OCI-LY7 (cell line): ENCODE measurements at regions not wholly inside any gene's neighbourhood (a gene's known extent, or its start where the extent isn't known, plus 50 kb on each side); places are given as distances from the start of the nearest gene placed in this dataset.
"Not testable (repeated sequence)": the region's sequence is repeated elsewhere in the genome, so short reads cannot be mapped to it uniquely, and the experiment has no call there.

Experiments used
- BruUV-seq: library from RNA; stranded (reverse); fragments of 400-500 nt; replicated peaks from 2 replicates; lab custom pipeline; 2021; lab: Mats Ljungman, UMichigan
- CTCF ChIA-PET: fragments of 300-600 bp; sonication (Branson Sonifier 250); formaldehyde crosslinking; loops from one replicate; lab custom pipeline; 2022; ENCODE audit warnings: antibody characterized with exemption; ENCODE audit not compliant: unreplicated experiment; lab: Charles Lee
- POLR2A ChIA-PET: fragments of 300-600 bp; sonication (Branson Sonifier 250); formaldehyde crosslinking; loops from one replicate; lab custom pipeline; 2022; ENCODE audit warnings: antibody characterized with exemption; lab: Charles Lee
- DNase-seq: peaks from one replicate; pipeline ENCODE4 v3.0.0-alpha.2; 2015; ENCODE audit warnings: low spot score
- H2AFZ ChIP-seq: fragments of 200-600 bp; sonication (generic), shearing (Covaris generic); 2 replicates; pipeline ENCODE4 v1.6.1; 2014; ENCODE audit warnings: mild to moderate bottlenecking, antibody characterized with exemption, low read length, moderate library complexity
- H3K27ac ChIP-seq: fragments of 200-600 bp; sonication (generic); 2 replicates; pipeline ENCODE4 v1.5.1; 2014; ENCODE audit warnings: mixed run types, low read depth, mild to moderate bottlenecking, moderate library complexity, low read length, inconsistent platforms; ENCODE audit not compliant: poor library complexity, severe bottlenecking
- H3K36me3 ChIP-seq: fragments of 200-600 bp; sonication (generic); 2 replicates; pipeline ENCODE4 v1.6.1; 2014; ENCODE audit warnings: mild to moderate bottlenecking, antibody characterized with exemption, low read length, moderate library complexity, mixed read lengths; ENCODE audit not compliant: insufficient read depth
- H3K4me1 ChIP-seq: fragments of 200-600 bp; sonication (generic); 2 replicates; pipeline ENCODE4 v1.5.1; 2014; ENCODE audit warnings: mild to moderate bottlenecking, low read length; ENCODE audit not compliant: insufficient read depth, poor library complexity, severe bottlenecking
- H3K4me2 ChIP-seq: fragments of 200-600 bp; sonication (generic); 2 replicates; pipeline ENCODE4 v1.6.1; 2014; ENCODE audit warnings: mild to moderate bottlenecking, low read length
- H3K4me3 ChIP-seq: fragments of 200-600 bp; sonication (generic); 2 replicates; pipeline ENCODE4 v1.5.1; 2014; ENCODE audit warnings: mild to moderate bottlenecking, low read depth, low read length; ENCODE audit not compliant: poor library complexity, severe bottlenecking
- H3K79me2 ChIP-seq: fragments of 200-600 bp; sonication (generic); 2 replicates; pipeline ENCODE4 v1.6.1; 2016; ENCODE audit warnings: low read depth, mild to moderate bottlenecking, low read length, moderate library complexity, mixed read lengths; ENCODE audit not compliant: insufficient read depth
- H3K9me2 ChIP-seq: fragments of 200-600 bp; sonication (generic); 2 replicates; pipeline ENCODE4 v1.6.1; 2016; ENCODE audit warnings: mild to moderate bottlenecking, low read length, mixed read lengths; ENCODE audit not compliant: insufficient read depth
- H3K9me3 ChIP-seq: fragments of 200-600 bp; sonication (generic); 2 replicates; pipeline ENCODE4 v1.6.1; 2014; ENCODE audit warnings: mild to moderate bottlenecking, mixed run types, low read length, mixed read lengths
- H4K20me1 ChIP-seq: fragments of 200-600 bp; sonication (generic); 2 replicates; pipeline ENCODE4 v1.6.1; 2014; ENCODE audit warnings: mild to moderate bottlenecking, antibody characterized with exemption, low read length, moderate library complexity, mixed read lengths; ENCODE audit not compliant: insufficient read depth
- CTCF ChIP-seq: fragments of 200-600 bp; sonication (generic); conservative IDR thresholded peaks from 2 replicates; pipeline ENCODE4 v1.5.1; 2014; ENCODE audit warnings: mild to moderate bottlenecking, antibody characterized with exemption, low read length, moderate library complexity, mixed read lengths
- EZH2phosphoT487 ChIP-seq: fragments of 200-600 bp; sonication (generic); IDR thresholded peaks from 2 replicates; pipeline ENCODE4 v1.6.1; 2018; ENCODE audit warnings: low read depth, borderline replicate concordance, mild to moderate bottlenecking, mixed run types, antibody characterized with exemption, low read length, moderate library complexity, mixed read lengths
- intact Hi-C: fragments of 100-400 bp; cut with micrococcal nuclease; formaldehyde crosslinking; loops from one replicate; pipeline ENCODE4 v1.10.0; 2022; ENCODE audit not compliant: unreplicated experiment

GRCh38 chr4:180356766-180357165 is 1886.4 kb upstream of the TENM3 start:
- POLR2A ChIA-PET: no interaction called here
- TF ChIP-seq EZH2phosphoT487: no peak
- TF ChIP-seq CTCF: no peak
- CTCF ChIA-PET: no interaction called here
- Histone ChIP-seq H3K36me3 (no peaks in the 10 kb centered on the region), H3K4me1 (no peaks in the 10 kb centered on the region), H3K27ac (no peak overlapping the region), H3K9me2 (no peaks in the 10 kb centered on the region), H3K79me2 (no peaks in the 10 kb centered on the region), H3K9me3 (no peaks in the 10 kb centered on the region), H2AFZ (no peak overlapping the region), H4K20me1 (no peaks in the 10 kb centered on the region), H3K4me3 (no peak overlapping the region), H3K4me2 (no peak overlapping the region)
- no peak for DNase-seq
- BruUV-seq: no TSS peak
- intact Hi-C loops: no loop called here

GRCh38 chr4:180360113-180360512 is 1883.1 kb upstream of the TENM3 start:
- POLR2A ChIA-PET, H3K4me1 ChIP-seq, H3K79me2 ChIP-seq, H3K9me3 ChIP-seq, H3K4me2 ChIP-seq, DNase-seq, H3K36me3 ChIP-seq, H3K9me2 ChIP-seq, BruUV-seq, CTCF ChIA-PET, H2AFZ ChIP-seq, H4K20me1 ChIP-seq, H3K4me3 ChIP-seq, H3K27ac ChIP-seq, intact Hi-C loops: not testable (repeated sequence)

GRCh38 chr4:180363815-180364214 is 1879.4 kb upstream of the TENM3 start:
- no peak overlapping the region for H3K4me3 ChIP-seq
- no peak overlapping the region for H2AFZ ChIP-seq
- H3K27ac ChIP-seq: no peak overlapping the region
- intact Hi-C loops: no loop called here
- no TSS peak for BruUV-seq
- no peaks in the 10 kb centered on the region for H3K4me1 ChIP-seq
- no peaks in the 10 kb centered on the region for H3K9me2 ChIP-seq
- no peaks in the 10 kb centered on the region for H3K79me2 ChIP-seq
- H3K9me3 ChIP-seq: no peaks in the 10 kb centered on the region
- H3K4me2 ChIP-seq: no peak overlapping the region
- no peaks in the 10 kb centered on the region for H3K36me3 ChIP-seq
- TF ChIP-seq EZH2phosphoT487 (no peak), CTCF (no peak)
- no peak for DNase-seq
- ChIA-PET CTCF (no interaction called here), POLR2A (interaction anchor here (0.5 to 0.7 kb wide), 2 partner anchors 10 to 11 kb away, joined by 3 to 4 read pairs; no protein-coding TSS in a partner anchor)
- no peaks in the 10 kb centered on the region for H4K20me1 ChIP-seq
